ENCODE measurements at regions not wholly inside any gene's neighbourhood (a gene's known extent, or its start where the extent isn't known, plus 50 kb on each side); places are given as distances from the start of the nearest gene placed in this dataset.

GRCh38 chr12:13581031-13581430, 384.5 kb downstream of the EMP1 start:
- H3K4me1 ChIP-seq (ENCODE audit: insufficient read depth, low read length) = no peaks in the 10 kb centered on the region
- intact Hi-C loops (cut with micrococcal nuclease) = no loop called here
- no peak overlapping the region for H3K4me2 ChIP-seq (ENCODE audit: low read length)
- DNase-seq = no peak
- H3K9me3 ChIP-seq (ENCODE audit: low read length) = no peaks in the 10 kb centered on the region
- H3F3A ChIP-seq (ENCODE audit: low read length, unreplicated experiment) = no peaks in the 10 kb centered on the region
- ATAC-seq = no peak
- CTCF ChIA-PET = no interaction called here
- TF ChIP-seq CTCF (conservative IDR thresholded peaks at IDR 0.05; ENCODE audit: low read depth, low read length) = no peak
- no peak for TF ChIP-seq EZH2phosphoT487 (IDR thresholded peaks at IDR 0.05; ENCODE audit: borderline replicate concordance, low read length)
- no peak for TF ChIP-seq EZH2 (IDR thresholded peaks at IDR 0.05; ENCODE audit: low read length, unreplicated experiment)
- H3K9me2 ChIP-seq (replicated peaks; ENCODE audit: low read length) = no peaks in the 10 kb centered on the region
- H3K4me3 ChIP-seq (ENCODE audit: low read length) = no peak overlapping the region
- peaks cover 57% of the 10 kb centered on the region for H3K27me3 ChIP-seq (ENCODE audit: low read length)
- no peak overlapping the region for H3K9ac ChIP-seq (ENCODE audit: low read length)
- no peaks in the 10 kb centered on the region for H3K36me3 ChIP-seq (ENCODE audit: low read depth, low read length)
- no peak overlapping the region for H3K27ac ChIP-seq (ENCODE audit: low read length)
- POLR2A ChIA-PET (ENCODE audit: unreplicated experiment) = no interaction called here
- no peak overlapping the region for H2AFZ ChIP-seq (ENCODE audit: low read length)
- BruUV-seq (replicated peaks) = no TSS peak
- no peaks in the 10 kb centered on the region for H3K79me2 ChIP-seq (ENCODE audit: low read length)
- H4K20me1 ChIP-seq (ENCODE audit: low read length) = no peaks in the 10 kb centered on the region

DNA sequence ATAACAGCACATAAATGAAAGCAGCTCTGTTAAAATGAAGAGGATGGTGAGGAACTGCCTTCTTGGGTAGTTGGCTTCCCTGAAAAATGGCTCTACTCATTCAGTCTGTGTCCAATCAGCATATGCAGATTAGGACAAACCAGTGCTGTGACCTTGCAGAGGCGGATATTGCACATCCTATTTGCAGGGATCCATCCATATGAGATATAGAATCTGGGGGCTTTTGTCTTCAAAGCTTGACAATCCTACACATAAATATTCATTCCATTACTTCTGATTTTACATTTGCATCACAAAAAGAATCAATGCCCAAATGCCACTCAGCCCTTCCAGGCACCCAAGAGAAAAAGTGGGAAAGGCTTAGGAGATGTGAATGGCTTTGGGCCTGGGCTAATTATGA, 383.7 kb downstream of the EMP1 start:
- Histone ChIP-seq H4K20me1 (ENCODE audit: low read length) (no peaks in the 10 kb centered on the region), H2AFZ (ENCODE audit: low read length) (no peak overlapping the region), H3F3A (ENCODE audit: low read length, unreplicated experiment) (no peaks in the 10 kb centered on the region), H3K27ac (ENCODE audit: low read length) (no peak overlapping the region), H3K27me3 (ENCODE audit: low read length) (peaks cover 48% of the 10 kb centered on the region), H3K4me2 (ENCODE audit: low read length) (no peak overlapping the region), H3K4me3 (ENCODE audit: low read length) (no peak overlapping the region), H3K36me3 (ENCODE audit: low read depth, low read length) (no peaks in the 10 kb centered on the region), H3K4me1 (ENCODE audit: insufficient read depth, low read length) (no peaks in the 10 kb centered on the region), H3K9ac (ENCODE audit: low read length) (no peak overlapping the region), H3K79me2 (ENCODE audit: low read length) (no peaks in the 10 kb centered on the region), H3K9me2 (replicated peaks; ENCODE audit: low read length) (no peaks in the 10 kb centered on the region), H3K9me3 (ENCODE audit: low read length) (no peaks in the 10 kb centered on the region)
- DNase-seq (no peak), ATAC-seq (no peak)
- POLR2A ChIA-PET (ENCODE audit: unreplicated experiment) = no interaction called here
- no TSS peak for BruUV-seq (replicated peaks)
- intact Hi-C loops (cut with micrococcal nuclease) = no loop called here
- CTCF ChIA-PET = no interaction called here
- TF ChIP-seq EZH2phosphoT487 (IDR thresholded peaks at IDR 0.05; ENCODE audit: borderline replicate concordance, low read length) (no peak), EZH2 (IDR thresholded peaks at IDR 0.05; ENCODE audit: low read length, unreplicated experiment) (no peak), CTCF (conservative IDR thresholded peaks at IDR 0.05; ENCODE audit: low read depth, low read length) (no peak)

GRCh38 chr12:13576935-13577500, 380.5 kb downstream of the EMP1 start:
- TF ChIP-seq EZH2phosphoT487 (IDR thresholded peaks at IDR 0.05; ENCODE audit: borderline replicate concordance, low read length) (no peak), CTCF (conservative IDR thresholded peaks at IDR 0.05; ENCODE audit: low read depth, low read length) (no peak), EZH2 (IDR thresholded peaks at IDR 0.05; ENCODE audit: low read length, unreplicated experiment) (no peak)
- Histone ChIP-seq H3K9me2 (replicated peaks; ENCODE audit: low read length) (no peaks in the 10 kb centered on the region), H3K4me3 (ENCODE audit: low read length) (no peak overlapping the region), H3K9me3 (ENCODE audit: low read length) (no peaks in the 10 kb centered on the region), H3K79me2 (ENCODE audit: low read length) (no peaks in the 10 kb centered on the region), H3K27me3 (ENCODE audit: low read length) (peaks cover 19% of the 10 kb centered on the region), H3K4me1 (ENCODE audit: insufficient read depth, low read length) (0 out of 2 replicates have a peak, but pooled peaks cover 5% of the 10 kb centered on the region), H2AFZ (ENCODE audit: low read length) (no peak overlapping the region), H3F3A (ENCODE audit: low read length, unreplicated experiment) (no peaks in the 10 kb centered on the region), H3K36me3 (ENCODE audit: low read depth, low read length) (no peaks in the 10 kb centered on the region), H4K20me1 (ENCODE audit: low read length) (no peaks in the 10 kb centered on the region), H3K27ac (ENCODE audit: low read length) (no peak overlapping the region), H3K4me2 (ENCODE audit: low read length) (no peak overlapping the region), H3K9ac (ENCODE audit: low read length) (no peak overlapping the region)
- intact Hi-C loops (cut with micrococcal nuclease) = no loop called here
- no peak for DNase-seq
- ChIA-PET POLR2A (ENCODE audit: unreplicated experiment) (no interaction called here), CTCF (no interaction called here)
- no TSS peak for BruUV-seq (replicated peaks)
- ATAC-seq = no peak
